Bone marrow (tissue), 2 donors: ENCODE measurements at regions not wholly inside any gene's neighbourhood (a gene's known extent, or its start where the extent isn't known, plus 50 kb on each side); places are given as distances from the start of the nearest gene placed in this dataset.
"Not testable (repeated sequence)": the region's sequence is repeated elsewhere in the genome, so short reads cannot be mapped to it uniquely, and the experiment has no call there.

ENCODE experiments used
- DNase-seq, 2 donors: peaks; one replicate each; lab custom pipeline; 2025; lab: John Stamatoyannopoulos, UW

DNA sequence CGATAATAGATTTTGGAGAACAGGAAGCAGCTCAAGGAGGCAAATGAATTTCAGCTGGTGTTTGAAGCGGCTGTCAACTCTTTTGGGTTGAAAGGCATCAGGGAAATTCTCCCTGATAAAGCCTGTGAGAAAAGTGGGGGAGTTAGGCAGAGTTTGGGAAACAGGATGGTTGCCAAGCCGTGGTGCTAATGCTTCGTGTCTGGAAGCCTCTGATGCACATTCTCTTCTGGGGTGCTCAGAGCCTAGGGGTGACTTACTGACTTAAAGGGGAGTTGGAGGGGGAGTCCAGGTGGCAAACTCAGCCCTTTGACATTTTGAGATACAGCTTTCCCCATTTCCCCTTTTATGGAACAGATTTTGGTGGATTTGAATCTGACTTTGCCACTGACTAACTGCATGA is 202.5 kb upstream of the CLINT1 start:
- DNase-seq: no peak

GRCh38 chr5:158060212-158060611 is 201.3 kb upstream of the CLINT1 start:
- no peak for DNase-seq

GRCh38 chr5:158058208-158059120 is 199.5 kb upstream of the CLINT1 start:
- DNase-seq: no peak

DNA sequence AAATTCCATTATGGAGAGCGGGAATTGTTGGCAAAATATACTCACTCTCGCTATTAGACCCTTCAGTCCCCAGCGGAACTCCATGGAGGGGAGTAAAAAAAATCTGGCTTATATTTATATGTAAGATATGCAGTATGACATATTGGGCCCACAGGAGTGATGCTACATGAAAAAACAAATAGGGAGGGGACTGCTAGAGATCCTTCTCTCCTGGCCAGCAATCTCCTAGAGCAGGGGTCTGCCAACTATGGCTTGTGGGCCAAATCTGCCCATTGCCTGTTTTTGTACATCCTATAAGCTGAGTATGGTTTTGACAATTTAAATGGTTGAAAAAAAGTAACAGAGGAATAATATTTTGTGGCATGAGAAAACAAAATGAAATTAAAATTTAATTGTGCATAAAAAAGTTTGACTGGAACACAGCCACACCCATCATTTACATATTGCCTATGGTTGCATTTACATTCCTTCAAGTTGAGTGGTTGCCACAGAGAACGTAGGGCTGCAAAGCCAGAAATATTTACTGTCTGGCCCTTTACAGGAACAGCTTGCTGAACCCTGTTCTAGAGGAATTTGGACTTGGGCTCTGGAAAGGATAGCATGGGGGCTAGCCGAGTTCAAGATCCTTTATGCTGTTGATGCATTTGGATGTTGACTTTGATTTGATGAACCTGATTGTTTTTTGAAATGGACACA is 197.3 kb upstream of the CLINT1 start:
- DNase-seq: no peak

GRCh38 chr5:158055111-158055501 is 196.2 kb upstream of the CLINT1 start:
- DNase-seq: no peak

DNA sequence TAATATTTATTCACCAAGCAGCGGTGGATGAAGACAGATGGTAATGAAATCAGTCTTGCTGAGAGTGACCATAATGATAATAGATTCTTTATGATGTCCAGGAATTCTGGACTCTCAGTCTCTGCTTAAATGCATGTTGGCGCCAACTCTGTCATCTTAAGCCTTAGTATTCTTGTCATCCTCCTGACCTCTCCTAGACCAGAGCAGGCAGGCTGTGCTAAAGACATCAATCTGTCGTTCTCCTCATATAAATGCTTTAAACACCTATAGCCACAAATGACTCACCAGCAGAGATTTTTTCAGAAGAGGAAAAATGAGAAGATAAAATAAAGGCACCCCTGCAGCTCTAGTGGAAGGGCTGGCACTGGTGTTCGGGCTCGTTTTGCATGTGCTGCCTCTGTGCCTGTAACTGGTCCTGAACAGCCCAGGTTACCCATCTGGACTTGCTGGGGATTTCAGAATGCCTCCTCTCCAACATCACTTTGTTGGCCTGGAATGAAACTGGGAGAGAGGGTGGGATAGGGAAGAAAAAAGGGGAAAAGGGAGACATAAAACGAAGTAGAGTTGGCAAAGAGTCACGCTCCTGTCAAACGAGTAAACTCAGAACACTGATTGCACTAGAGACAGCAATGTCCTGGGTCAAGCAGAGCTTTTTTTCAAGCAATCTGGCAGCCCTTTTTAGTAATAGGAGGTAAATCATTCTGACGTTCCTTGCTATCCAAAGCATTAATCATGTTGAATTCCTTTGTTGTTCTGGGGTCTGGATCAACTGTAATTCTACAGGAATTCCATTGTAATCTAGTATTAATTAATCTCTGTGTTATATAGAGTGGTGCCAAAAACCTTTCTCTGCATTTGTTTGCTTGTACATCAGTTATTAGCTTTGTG is 195.5 kb upstream of the CLINT1 start:
- no peak for DNase-seq

DNA sequence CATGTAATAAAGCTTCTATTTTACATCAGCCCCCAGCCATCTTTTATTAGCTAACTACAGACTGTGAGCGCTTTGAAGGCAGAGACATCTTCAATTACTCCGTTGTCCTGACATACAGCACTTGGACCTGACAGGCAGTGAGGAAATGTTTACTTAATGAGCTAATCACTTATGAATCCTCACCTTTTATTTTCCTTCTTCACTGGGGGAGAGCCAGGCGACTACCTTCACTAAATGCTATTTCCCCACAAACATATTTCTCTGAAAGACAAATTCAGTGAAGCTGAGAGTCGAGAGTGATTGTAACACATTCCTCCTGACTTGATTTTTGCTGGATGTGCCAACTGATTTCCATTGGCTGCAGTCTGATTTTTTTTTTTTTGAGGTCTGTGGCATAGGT is 192.1 kb upstream of the CLINT1 start:
- no peak for DNase-seq

- no peak for DNase-seq
Measured at GRCh38 chr5:158050421-158050820, 191.5 kb upstream of the CLINT1 start.

GRCh38 chr5:158049459-158049858 is 190.5 kb upstream of the CLINT1 start:
- no peak for DNase-seq

GRCh38 chr5:158045696-158046095 is 186.8 kb upstream of the CLINT1 start:
- DNase-seq: no peak

GRCh38 chr5:158039911-158040347 is 181.0 kb upstream of the CLINT1 start:
- no peak for DNase-seq

- DNase-seq: no peak
Measured at GRCh38 chr5:158039441-158039840, 180.5 kb upstream of the CLINT1 start.

DNA sequence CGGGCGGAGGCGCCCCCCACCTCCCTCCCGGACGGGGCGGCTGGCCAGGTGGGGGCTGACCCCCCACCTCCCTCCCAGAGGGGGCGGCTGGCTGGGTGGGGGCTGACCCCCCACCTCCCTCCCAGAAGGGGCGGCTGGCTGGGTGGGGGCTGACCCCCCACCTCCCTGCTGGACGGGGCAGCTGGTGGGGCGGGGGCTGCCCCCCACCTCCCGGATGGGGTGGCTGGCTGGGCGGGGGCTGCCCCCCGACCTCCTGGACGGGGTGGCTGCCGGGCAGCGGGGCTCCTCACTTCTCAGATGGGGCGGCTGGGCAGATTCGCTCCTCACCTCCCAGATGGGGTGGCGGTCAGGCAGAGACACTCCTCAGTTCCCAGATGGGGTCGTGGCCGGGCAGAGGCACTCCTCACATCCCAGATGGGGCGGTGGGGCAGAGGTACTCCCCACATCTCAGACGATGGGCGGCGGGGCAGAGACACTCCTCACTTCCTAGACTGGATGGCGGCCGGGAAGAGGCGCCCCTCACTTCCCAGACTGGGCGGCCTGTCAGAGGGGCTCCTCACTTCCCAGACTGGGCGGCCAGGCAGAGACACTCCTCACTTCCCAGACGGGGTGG is 178.1 kb upstream of the CLINT1 start:
- DNase-seq: not testable (repeated sequence)

GRCh38 chr5:158034586-158034985 is 175.6 kb upstream of the CLINT1 start:
- DNase-seq: not testable (repeated sequence)

GRCh38 chr5:158033724-158034123 is 174.8 kb upstream of the CLINT1 start:
- no peak for DNase-seq

DNA sequence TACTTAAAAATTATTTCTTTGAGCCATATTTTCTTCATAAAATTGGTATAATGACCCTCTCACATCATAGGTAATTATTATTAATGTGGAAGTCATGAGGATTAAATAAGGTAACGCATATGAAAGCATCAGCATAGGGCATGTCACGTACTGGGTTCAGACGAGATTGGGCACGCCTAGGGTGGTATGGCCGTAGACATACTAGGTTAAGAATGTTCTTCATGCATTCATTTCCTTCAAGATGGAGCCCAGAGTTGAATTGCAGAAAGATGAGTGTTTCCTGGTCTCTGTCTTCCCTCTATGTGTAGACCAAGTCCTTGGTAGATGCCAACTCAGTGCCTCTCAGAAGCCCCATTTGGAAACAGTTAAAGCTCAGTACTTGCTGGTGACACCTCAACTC is 174.1 kb upstream of the CLINT1 start:
- no peak for DNase-seq

DNA sequence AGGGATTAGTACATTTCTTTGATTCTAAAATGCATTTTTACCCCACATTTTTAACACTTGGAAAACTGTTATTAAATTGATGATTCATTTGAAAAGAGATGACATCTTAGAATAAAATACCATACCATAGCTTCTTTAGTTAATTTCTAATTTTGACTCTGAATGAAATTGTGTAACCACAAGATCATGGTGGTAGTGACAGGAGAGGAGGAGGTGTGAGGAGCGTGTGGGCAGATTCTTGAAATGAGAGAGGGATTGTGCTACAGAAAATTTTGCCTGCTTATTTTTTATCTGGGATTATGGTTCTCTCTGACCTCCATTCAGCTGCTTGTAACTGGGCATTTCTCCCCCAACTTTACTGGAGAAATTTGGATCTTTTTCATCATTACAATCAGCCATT is 173.3 kb upstream of the CLINT1 start:
- DNase-seq: no peak

- DNase-seq: no peak
Measured at GRCh38 chr5:158027806-158028775, 169.1 kb upstream of the CLINT1 start.

DNA sequence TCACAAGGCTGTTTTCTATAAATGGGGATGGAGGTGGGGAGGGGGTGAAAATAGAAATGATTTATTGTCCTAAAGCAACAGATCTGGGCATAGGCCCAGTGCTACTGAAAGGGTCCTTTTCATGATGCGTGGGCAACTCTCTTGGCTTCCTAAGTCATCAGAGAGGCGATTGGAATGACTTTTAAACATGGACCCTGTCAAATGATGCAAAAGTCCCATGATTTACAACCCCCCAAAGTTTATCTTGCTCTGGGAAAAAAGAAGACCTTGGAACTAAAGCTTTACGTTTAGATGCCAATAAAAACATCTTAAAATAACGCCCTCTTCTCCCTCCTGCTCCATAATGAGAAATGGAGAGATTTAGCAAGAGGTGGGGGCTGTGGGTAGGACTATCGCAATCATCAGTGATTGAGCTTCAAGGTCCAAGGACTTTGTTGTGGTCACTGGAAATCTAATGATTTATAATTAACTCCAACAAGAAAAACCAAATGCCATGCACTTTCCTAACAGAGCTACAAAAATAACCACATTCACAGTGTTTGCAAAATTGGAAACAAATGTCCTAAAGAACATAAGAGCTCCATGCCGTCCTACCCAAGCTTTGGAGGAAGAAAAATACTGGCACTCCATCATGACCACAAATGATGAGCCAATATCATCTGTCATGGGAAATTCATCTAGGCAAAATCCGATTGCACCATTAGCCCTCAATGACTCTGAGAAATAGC is 167.5 kb upstream of the CLINT1 start:
- DNase-seq: no peak

GRCh38 chr5:158023266-158023665 is 164.3 kb upstream of the CLINT1 start:
- DNase-seq: no peak
